GM21381 (cell line): ENCODE measurements at regions not wholly inside any gene's neighbourhood (a gene's known extent, or its start where the extent isn't known, plus 50 kb on each side); places are given as distances from the start of the nearest gene placed in this dataset.
"Not testable (repeated sequence)": the region's sequence is repeated elsewhere in the genome, so short reads cannot be mapped to it uniquely, and the experiment has no call there.

Experiments used
- ATAC-seq: cut with Tn5 transposase; IDR thresholded peaks from one replicate; pipeline ENCODE4 v1.9.1; 2021; ENCODE audit warnings: mild to moderate bottlenecking, moderate library complexity; ENCODE audit not compliant: unreplicated experiment

- no peak for ATAC-seq
Measured at GRCh38 chr20:1827510-1827973, 67.7 kb upstream of the SIRPA start.

- ATAC-seq: no peak
Measured at GRCh38 chr20:1825938-1826445, 69.2 kb upstream of the SIRPA start.

- ATAC-seq: no peak
Measured at GRCh38 chr20:1825507-1825906, 69.7 kb upstream of the SIRPA start.

- no peak for ATAC-seq
Measured at GRCh38 chr20:1824834-1825233, 70.4 kb upstream of the SIRPA start.

- ATAC-seq: no peak
Measured at GRCh38 chr20:1824181-1824580, 71.0 kb upstream of the SIRPA start.

DNA sequence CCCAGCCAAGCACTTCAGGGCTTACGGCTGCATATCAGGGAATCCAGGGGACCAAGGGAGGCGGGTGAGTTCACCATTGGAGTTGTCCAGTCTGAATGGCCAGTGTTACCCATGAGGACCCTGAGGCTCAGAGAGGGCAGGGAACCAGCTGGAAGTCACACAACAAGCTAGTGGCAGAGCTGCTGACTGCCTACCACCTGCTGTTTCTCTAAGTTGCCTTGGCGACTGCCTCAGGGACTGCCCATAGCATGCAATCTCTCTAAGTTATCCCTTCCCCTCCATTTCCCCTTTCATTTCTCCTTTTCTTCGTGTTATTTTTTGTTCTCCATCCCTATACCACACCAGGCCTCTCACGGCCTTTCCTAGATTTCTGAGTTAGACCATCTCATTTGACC is 71.8 kb upstream of the SIRPA start:
- no peak for ATAC-seq

- no peak for ATAC-seq
Measured at GRCh38 chr20:1822564-1823449, 72.4 kb upstream of the SIRPA start.

- no peak for ATAC-seq
Measured at GRCh38 chr20:1820138-1821079, 74.8 kb upstream of the SIRPA start.

- no peak for ATAC-seq
Measured at GRCh38 chr20:1819311-1820137, 75.7 kb upstream of the SIRPA start.

- no peak for ATAC-seq
Measured at GRCh38 chr20:1818895-1819294, 76.3 kb upstream of the SIRPA start.

DNA sequence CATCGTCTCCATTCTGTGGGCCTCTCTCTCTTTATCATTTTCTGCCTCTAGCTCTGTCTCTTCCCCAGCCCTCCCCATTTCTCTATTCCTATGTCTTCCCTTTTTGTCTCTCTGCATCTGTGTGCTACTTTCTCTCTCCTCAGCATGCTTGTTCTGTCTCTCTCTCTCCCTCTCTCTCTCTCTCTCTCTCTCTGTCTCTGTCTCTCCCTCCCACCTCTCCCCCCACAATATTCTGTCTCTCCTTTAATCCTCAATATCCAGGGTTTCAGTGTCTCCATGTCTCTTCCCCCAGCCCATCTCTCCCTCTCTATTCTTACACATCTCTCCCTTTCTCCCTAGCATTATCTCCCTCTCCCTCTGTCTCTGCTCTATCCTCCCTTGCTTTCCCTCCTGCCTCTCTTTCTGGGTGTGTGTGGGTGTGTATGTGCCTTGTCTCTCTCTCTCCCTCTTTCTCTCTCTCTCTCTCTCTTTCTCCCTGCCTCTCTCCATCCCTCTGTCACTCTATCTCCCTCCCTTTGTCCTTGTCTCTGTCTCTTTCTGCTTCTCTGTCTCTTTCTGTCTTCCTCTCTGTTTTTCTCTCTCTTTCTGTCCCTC is 76.9 kb upstream of the SIRPA start:
- ATAC-seq: no peak

GRCh38 chr20:1817577-1818211 is 77.5 kb upstream of the SIRPA start:
- ATAC-seq: no peak

GRCh38 chr20:1816384-1817381 is 78.5 kb upstream of the SIRPA start:
- ATAC-seq: no peak

DNA sequence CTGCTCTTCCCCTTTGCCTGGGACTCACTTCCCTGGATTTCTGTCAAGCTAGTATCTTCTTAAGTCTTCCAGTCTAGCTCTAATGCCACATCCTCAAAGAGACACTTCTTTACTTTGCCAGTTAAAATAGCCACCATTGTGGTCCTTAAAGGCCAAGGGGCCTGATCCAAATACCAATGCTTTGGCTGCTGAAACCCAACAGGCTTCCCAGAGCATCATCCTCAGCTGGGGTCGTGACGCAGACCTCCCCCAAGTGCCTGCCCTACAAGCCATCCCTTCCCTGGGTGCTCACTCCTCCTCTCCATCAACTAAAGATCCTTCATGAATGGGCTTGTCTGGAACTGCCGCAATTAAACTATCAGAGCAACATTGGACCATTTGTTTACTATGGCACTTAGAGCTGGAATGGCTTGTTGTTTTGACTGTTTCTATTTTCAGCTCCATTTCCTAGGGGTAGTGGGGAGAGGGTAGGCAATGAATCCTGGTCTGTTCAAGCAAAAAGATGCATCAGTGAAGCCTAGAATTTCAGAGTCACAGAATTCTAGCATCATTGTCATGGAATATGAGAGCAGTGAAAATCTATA is 79.6 kb upstream of the SIRPA start:
- ATAC-seq: no peak

- not testable (repeated sequence) for ATAC-seq
Measured at GRCh38 chr20:1814861-1815260, 80.3 kb upstream of the SIRPA start.

GRCh38 chr20:1813674-1814635 is 81.3 kb upstream of the SIRPA start:
- no peak for ATAC-seq

- no peak for ATAC-seq
Measured at GRCh38 chr20:1813101-1813529, 82.1 kb upstream of the SIRPA start.
